ENCODE measurements at regions not wholly inside any gene's neighbourhood (a gene's known extent, or its start where the extent isn't known, plus 50 kb on each side); places are given as distances from the start of the nearest gene placed in this dataset.
"Not testable (repeated sequence)": the region's sequence is repeated elsewhere in the genome, so short reads cannot be mapped to it uniquely, and the experiment has no call there.

GRCh38 chr4:77282305-77282704, 125.3 kb downstream of the CCNG2 start:
- intact Hi-C loops (cut with DNase I; ENCODE audit: low total_unique reads): no loop called here
- no peak for TF ChIP-seq CTCF (IDR thresholded peaks at IDR 0.05)
- Histone ChIP-seq H3K27ac (no peak overlapping the region), H3K27me3 (no peaks in the 10 kb centered on the region), H3K4me3 (no peak overlapping the region), H3K4me1 (no peaks in the 10 kb centered on the region), H3K36me3 (no peaks in the 10 kb centered on the region), H3K9me3 (no peaks in the 10 kb centered on the region)
- no peak for DNase-seq

GRCh38 chr4:77284036-77284435, 127.0 kb downstream of the CCNG2 start:
- intact Hi-C loops (cut with DNase I; ENCODE audit: low total_unique reads): no loop called here
- H3K36me3 ChIP-seq: no peaks in the 10 kb centered on the region
- TF ChIP-seq CTCF (IDR thresholded peaks at IDR 0.05): no peak
- no peaks in the 10 kb centered on the region for H3K27me3 ChIP-seq
- DNase-seq: no peak
- H3K4me1 ChIP-seq: no peaks in the 10 kb centered on the region
- H3K27ac ChIP-seq: no peak overlapping the region
- H3K9me3 ChIP-seq: no peaks in the 10 kb centered on the region
- no peak overlapping the region for H3K4me3 ChIP-seq

GRCh38 chr4:77286906-77287305, 129.9 kb downstream of the CCNG2 start:
- TF ChIP-seq CTCF (IDR thresholded peaks at IDR 0.05): no peak
- intact Hi-C loops (cut with DNase I; ENCODE audit: low total_unique reads): no loop called here
- no peak for DNase-seq
- H3K27ac ChIP-seq: no peak overlapping the region
- no peaks in the 10 kb centered on the region for H3K36me3 ChIP-seq
- no peak overlapping the region for H3K4me3 ChIP-seq
- no peaks in the 10 kb centered on the region for H3K4me1 ChIP-seq
- no peaks in the 10 kb centered on the region for H3K27me3 ChIP-seq
- no peaks in the 10 kb centered on the region for H3K9me3 ChIP-seq

- DNase-seq: no peak
- Histone ChIP-seq H3K4me1 (no peaks in the 10 kb centered on the region), H3K36me3 (no peaks in the 10 kb centered on the region), H3K9me3 (no peaks in the 10 kb centered on the region), H3K27me3 (no peaks in the 10 kb centered on the region), H3K27ac (no peak overlapping the region), H3K4me3 (no peak overlapping the region)
- intact Hi-C loops (cut with DNase I; ENCODE audit: low total_unique reads): no loop called here
- TF ChIP-seq CTCF (IDR thresholded peaks at IDR 0.05): no peak
These were observed 136.4 kb downstream of the CCNG2 start for GRCh38 chr4:77293426-77293825.

GRCh38 chr4:77300996-77301395, 144.0 kb downstream of the CCNG2 start:
- H3K36me3 ChIP-seq; H3K4me3 ChIP-seq; H3K4me1 ChIP-seq; intact Hi-C loops (cut with DNase I; ENCODE audit: low total_unique reads); H3K27me3 ChIP-seq; DNase-seq; H3K9me3 ChIP-seq; H3K27ac ChIP-seq: not testable (repeated sequence)

- no peak for DNase-seq
- no peak overlapping the region for H3K27ac ChIP-seq
- H3K36me3 ChIP-seq: no peaks in the 10 kb centered on the region
- no peak overlapping the region for H3K4me3 ChIP-seq
- peaks cover 0 to 3% of the 10 kb centered on the region in 2 donors for H3K27me3 ChIP-seq
- no peak for TF ChIP-seq CTCF (IDR thresholded peaks at IDR 0.05)
- no peaks in the 10 kb centered on the region for H3K4me1 ChIP-seq
- H3K9me3 ChIP-seq: no peaks in the 10 kb centered on the region
- intact Hi-C loops (cut with DNase I; ENCODE audit: low total_unique reads): no loop called here
These were observed 148.8 kb downstream of the CCNG2 start for GRCh38 chr4:77305766-77306165.

Measured in tibial artery (tissue), 4 donors.